OCI-LY7 (cell line): ENCODE measurements at regions not wholly inside any gene's neighbourhood (a gene's known extent, or its start where the extent isn't known, plus 50 kb on each side); places are given as distances from the start of the nearest gene placed in this dataset.

Experiments used
- BruUV-seq: library from RNA; stranded (reverse); fragments of 400-500 nt; replicated peaks from 2 replicates; lab custom pipeline; 2021; lab: Mats Ljungman, UMichigan
- CTCF ChIA-PET: fragments of 300-600 bp; sonication (Branson Sonifier 250); formaldehyde crosslinking; loops from one replicate; lab custom pipeline; 2022; ENCODE audit warnings: antibody characterized with exemption; ENCODE audit not compliant: unreplicated experiment; lab: Charles Lee
- POLR2A ChIA-PET: fragments of 300-600 bp; sonication (Branson Sonifier 250); formaldehyde crosslinking; loops from one replicate; lab custom pipeline; 2022; ENCODE audit warnings: antibody characterized with exemption; lab: Charles Lee
- DNase-seq: peaks from one replicate; pipeline ENCODE4 v3.0.0-alpha.2; 2015; ENCODE audit warnings: low spot score
- H2AFZ ChIP-seq: fragments of 200-600 bp; sonication (generic), shearing (Covaris generic); 2 replicates; pipeline ENCODE4 v1.6.1; 2014; ENCODE audit warnings: mild to moderate bottlenecking, antibody characterized with exemption, low read length, moderate library complexity
- H3K27ac ChIP-seq: fragments of 200-600 bp; sonication (generic); 2 replicates; pipeline ENCODE4 v1.5.1; 2014; ENCODE audit warnings: mixed run types, low read depth, mild to moderate bottlenecking, moderate library complexity, low read length, inconsistent platforms; ENCODE audit not compliant: poor library complexity, severe bottlenecking
- H3K36me3 ChIP-seq: fragments of 200-600 bp; sonication (generic); 2 replicates; pipeline ENCODE4 v1.6.1; 2014; ENCODE audit warnings: mild to moderate bottlenecking, antibody characterized with exemption, low read length, moderate library complexity, mixed read lengths; ENCODE audit not compliant: insufficient read depth
- H3K4me1 ChIP-seq: fragments of 200-600 bp; sonication (generic); 2 replicates; pipeline ENCODE4 v1.5.1; 2014; ENCODE audit warnings: mild to moderate bottlenecking, low read length; ENCODE audit not compliant: insufficient read depth, poor library complexity, severe bottlenecking
- H3K4me2 ChIP-seq: fragments of 200-600 bp; sonication (generic); 2 replicates; pipeline ENCODE4 v1.6.1; 2014; ENCODE audit warnings: mild to moderate bottlenecking, low read length
- H3K4me3 ChIP-seq: fragments of 200-600 bp; sonication (generic); 2 replicates; pipeline ENCODE4 v1.5.1; 2014; ENCODE audit warnings: mild to moderate bottlenecking, low read depth, low read length; ENCODE audit not compliant: poor library complexity, severe bottlenecking
- H3K79me2 ChIP-seq: fragments of 200-600 bp; sonication (generic); 2 replicates; pipeline ENCODE4 v1.6.1; 2016; ENCODE audit warnings: low read depth, mild to moderate bottlenecking, low read length, moderate library complexity, mixed read lengths; ENCODE audit not compliant: insufficient read depth
- H3K9me2 ChIP-seq: fragments of 200-600 bp; sonication (generic); 2 replicates; pipeline ENCODE4 v1.6.1; 2016; ENCODE audit warnings: mild to moderate bottlenecking, low read length, mixed read lengths; ENCODE audit not compliant: insufficient read depth
- H3K9me3 ChIP-seq: fragments of 200-600 bp; sonication (generic); 2 replicates; pipeline ENCODE4 v1.6.1; 2014; ENCODE audit warnings: mild to moderate bottlenecking, mixed run types, low read length, mixed read lengths
- H4K20me1 ChIP-seq: fragments of 200-600 bp; sonication (generic); 2 replicates; pipeline ENCODE4 v1.6.1; 2014; ENCODE audit warnings: mild to moderate bottlenecking, antibody characterized with exemption, low read length, moderate library complexity, mixed read lengths; ENCODE audit not compliant: insufficient read depth
- EZH2phosphoT487 ChIP-seq: fragments of 200-600 bp; sonication (generic); IDR thresholded peaks from 2 replicates; pipeline ENCODE4 v1.6.1; 2018; ENCODE audit warnings: low read depth, borderline replicate concordance, mild to moderate bottlenecking, mixed run types, antibody characterized with exemption, low read length, moderate library complexity, mixed read lengths
- intact Hi-C: fragments of 100-400 bp; cut with micrococcal nuclease; formaldehyde crosslinking; loops from one replicate; pipeline ENCODE4 v1.10.0; 2022; ENCODE audit not compliant: unreplicated experiment
- TF ChIP-seq, protein P1 (sequence below): fragments of 200-600 bp; sonication (generic); conservative IDR thresholded peaks from 2 replicates; pipeline ENCODE4 v1.5.1; 2014; ENCODE audit warnings: mild to moderate bottlenecking, antibody characterized with exemption, low read length, moderate library complexity, mixed read lengths

DNA sequence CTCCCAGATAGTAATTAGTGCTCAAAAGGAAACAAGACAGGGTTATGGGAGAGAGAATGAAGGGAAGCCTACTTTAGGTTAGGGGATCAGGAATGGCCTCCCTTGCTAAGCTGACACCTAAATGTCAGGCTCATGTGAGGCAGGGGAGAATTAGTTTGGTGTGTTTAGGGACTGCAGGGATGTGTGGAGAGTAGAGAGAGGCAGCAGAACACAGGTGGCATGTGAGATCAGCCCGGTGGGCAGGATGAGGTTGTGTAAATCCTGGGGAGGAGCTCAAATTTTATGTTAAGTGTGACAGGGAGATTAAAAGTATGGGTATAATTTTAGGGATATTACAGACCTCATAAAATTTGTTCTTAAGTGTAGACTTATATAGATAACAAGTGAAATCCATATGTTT, 56.2 kb upstream of the ZNF438 start:
- intact Hi-C loops: no loop called here
- no peak for DNase-seq
- no peak overlapping the region for H3K4me2 ChIP-seq
- no peak overlapping the region for H3K27ac ChIP-seq
- no peaks in the 10 kb centered on the region for H4K20me1 ChIP-seq
- H3K9me2 ChIP-seq: no peaks in the 10 kb centered on the region
- TF ChIP-seq, protein P1, sequence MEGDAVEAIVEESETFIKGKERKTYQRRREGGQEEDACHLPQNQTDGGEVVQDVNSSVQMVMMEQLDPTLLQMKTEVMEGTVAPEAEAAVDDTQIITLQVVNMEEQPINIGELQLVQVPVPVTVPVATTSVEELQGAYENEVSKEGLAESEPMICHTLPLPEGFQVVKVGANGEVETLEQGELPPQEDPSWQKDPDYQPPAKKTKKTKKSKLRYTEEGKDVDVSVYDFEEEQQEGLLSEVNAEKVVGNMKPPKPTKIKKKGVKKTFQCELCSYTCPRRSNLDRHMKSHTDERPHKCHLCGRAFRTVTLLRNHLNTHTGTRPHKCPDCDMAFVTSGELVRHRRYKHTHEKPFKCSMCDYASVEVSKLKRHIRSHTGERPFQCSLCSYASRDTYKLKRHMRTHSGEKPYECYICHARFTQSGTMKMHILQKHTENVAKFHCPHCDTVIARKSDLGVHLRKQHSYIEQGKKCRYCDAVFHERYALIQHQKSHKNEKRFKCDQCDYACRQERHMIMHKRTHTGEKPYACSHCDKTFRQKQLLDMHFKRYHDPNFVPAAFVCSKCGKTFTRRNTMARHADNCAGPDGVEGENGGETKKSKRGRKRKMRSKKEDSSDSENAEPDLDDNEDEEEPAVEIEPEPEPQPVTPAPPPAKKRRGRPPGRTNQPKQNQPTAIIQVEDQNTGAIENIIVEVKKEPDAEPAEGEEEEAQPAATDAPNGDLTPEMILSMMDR: no peak
- TF ChIP-seq EZH2phosphoT487: no peak
- CTCF ChIA-PET: no interaction called here
- no peaks in the 10 kb centered on the region for H3K36me3 ChIP-seq
- no peaks in the 10 kb centered on the region for H3K9me3 ChIP-seq
- no peaks in the 10 kb centered on the region for H3K79me2 ChIP-seq
- H2AFZ ChIP-seq: no peak overlapping the region
- H3K4me3 ChIP-seq: no peak overlapping the region
- POLR2A ChIA-PET: no interaction called here
- H3K4me1 ChIP-seq: no peaks in the 10 kb centered on the region
- BruUV-seq: no TSS peak

DNA sequence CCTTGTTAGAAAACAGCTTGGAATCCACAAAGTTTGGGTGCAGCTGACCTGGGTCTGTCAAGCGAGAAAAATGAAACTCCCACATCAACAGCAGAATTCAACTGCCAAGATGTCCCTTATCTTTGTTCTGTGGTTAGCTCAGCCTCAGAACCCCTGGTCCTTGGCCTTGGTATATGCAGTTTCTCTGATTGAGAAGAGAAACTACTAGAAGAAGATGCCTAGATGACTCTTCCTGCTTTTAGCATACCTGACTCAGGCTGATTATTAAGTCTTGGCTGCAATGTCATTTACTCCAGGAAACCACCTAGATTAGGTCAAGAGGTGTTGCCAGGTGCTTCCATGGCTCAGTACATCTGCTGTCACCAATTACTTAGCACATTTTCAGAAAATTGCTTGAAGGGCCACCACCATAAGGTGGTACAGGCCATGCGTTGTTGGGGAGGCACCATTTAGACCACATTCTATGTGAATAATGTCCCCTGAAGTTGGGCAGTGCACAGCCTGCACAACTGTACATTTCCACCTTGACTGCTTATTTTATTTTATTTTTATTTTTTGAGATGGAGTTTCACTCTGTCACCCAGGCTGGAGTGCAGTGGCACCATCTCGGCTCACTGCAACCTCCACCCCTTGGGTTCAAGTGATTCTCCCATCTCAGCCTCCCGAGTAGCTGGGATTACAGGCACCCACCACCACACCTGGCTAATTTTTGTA, 59.4 kb upstream of the ZNF438 start:
- Histone ChIP-seq H3K4me2 (no peak overlapping the region), H3K27ac (no peak overlapping the region), H3K9me3 (no peaks in the 10 kb centered on the region), H3K36me3 (no peaks in the 10 kb centered on the region), H4K20me1 (no peaks in the 10 kb centered on the region), H3K4me1 (no peaks in the 10 kb centered on the region), H3K4me3 (no peak overlapping the region), H2AFZ (no peak overlapping the region), H3K9me2 (no peaks in the 10 kb centered on the region), H3K79me2 (no peaks in the 10 kb centered on the region)
- TF ChIP-seq EZH2phosphoT487: no peak
- TF ChIP-seq, protein P1: no peak
- no peak for DNase-seq
- BruUV-seq: no TSS peak
- CTCF ChIA-PET: no interaction called here
- intact Hi-C loops: no loop called here
- POLR2A ChIA-PET: no interaction called here

DNA sequence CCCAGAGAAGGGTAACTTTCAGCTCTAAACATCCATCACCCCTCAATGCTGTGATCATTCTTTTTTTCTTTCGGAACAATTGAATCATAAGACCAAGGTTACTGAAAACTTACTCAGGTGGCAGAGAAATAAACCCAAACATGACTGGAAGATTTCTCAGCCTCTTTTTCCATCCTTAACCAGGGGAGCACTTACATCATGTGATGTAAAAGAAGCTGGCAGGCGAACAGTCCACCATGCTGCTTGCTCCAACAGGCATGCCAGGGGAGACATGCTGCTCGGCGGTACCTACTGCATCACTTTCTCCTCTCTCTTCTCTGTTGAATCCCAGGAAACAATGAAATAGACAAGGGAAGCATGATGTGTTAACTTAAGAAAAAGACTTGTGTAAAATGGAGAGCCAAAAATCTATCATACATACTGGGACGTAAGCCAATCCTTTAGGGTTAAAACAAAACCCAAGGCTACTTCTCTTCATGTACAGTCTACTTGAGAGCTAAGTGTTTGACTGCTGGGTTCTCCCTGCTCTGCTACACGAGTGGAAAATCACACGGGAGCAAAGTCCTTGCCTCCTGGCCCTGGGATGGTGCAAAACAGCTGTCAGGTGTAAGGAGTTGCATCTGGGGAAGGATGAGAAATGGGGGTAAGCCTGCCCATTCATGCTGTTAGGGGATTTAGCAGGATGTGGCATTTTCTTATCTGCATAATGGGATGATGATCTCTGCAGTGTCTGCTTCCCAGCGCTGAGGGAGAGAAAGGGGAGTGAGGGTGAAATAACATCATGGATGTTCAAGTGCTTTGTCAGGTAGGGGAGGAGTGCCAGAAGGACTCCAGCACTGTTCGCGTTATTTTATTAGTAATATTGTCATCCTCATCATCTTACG, 64.3 kb upstream of the ZNF438 start:
- BruUV-seq: no TSS peak
- TF ChIP-seq EZH2phosphoT487: no peak
- Histone ChIP-seq H3K4me2 (no peak overlapping the region), H3K36me3 (no peaks in the 10 kb centered on the region), H3K9me2 (no peaks in the 10 kb centered on the region), H3K79me2 (no peaks in the 10 kb centered on the region), H3K4me3 (no peak overlapping the region), H3K27ac (no peak overlapping the region), H2AFZ (no peak overlapping the region), H4K20me1 (no peaks in the 10 kb centered on the region), H3K4me1 (no peaks in the 10 kb centered on the region), H3K9me3 (no peaks in the 10 kb centered on the region)
- ChIA-PET CTCF (no interaction called here), POLR2A (interaction anchor here (0.7 kb wide), 2 partner anchors 13 to 1793 kb away, joined by 4 to 5 read pairs; no protein-coding TSS in a partner anchor)
- no peak for DNase-seq
- intact Hi-C loops: no loop called here
